ENCODE measurements at regions not wholly inside any gene's neighbourhood (a gene's known extent, or its start where the extent isn't known, plus 50 kb on each side); places are given as distances from the start of the nearest gene placed in this dataset.

DNA sequence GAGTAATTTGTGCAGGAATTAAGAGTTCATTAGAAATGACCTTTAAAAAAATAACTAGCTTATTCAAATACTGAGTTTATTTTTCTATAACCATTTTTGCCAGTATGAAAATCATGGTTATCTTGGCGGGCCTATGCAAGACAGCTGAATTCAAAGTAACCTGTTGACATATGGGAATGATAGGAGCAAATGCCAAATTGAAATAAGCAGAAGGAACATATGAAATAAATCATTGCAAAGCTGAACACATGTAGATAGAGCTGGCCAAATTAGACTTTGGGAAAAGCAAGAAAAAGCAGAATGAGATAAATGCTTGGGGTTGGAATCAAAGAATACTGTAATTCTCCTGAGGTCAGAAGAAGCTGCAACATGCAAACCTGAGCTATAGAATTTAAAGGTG, 372.5 kb downstream of the ADAMTS20 start:
- TF ChIP-seq, protein P1, sequence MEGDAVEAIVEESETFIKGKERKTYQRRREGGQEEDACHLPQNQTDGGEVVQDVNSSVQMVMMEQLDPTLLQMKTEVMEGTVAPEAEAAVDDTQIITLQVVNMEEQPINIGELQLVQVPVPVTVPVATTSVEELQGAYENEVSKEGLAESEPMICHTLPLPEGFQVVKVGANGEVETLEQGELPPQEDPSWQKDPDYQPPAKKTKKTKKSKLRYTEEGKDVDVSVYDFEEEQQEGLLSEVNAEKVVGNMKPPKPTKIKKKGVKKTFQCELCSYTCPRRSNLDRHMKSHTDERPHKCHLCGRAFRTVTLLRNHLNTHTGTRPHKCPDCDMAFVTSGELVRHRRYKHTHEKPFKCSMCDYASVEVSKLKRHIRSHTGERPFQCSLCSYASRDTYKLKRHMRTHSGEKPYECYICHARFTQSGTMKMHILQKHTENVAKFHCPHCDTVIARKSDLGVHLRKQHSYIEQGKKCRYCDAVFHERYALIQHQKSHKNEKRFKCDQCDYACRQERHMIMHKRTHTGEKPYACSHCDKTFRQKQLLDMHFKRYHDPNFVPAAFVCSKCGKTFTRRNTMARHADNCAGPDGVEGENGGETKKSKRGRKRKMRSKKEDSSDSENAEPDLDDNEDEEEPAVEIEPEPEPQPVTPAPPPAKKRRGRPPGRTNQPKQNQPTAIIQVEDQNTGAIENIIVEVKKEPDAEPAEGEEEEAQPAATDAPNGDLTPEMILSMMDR (IDR thresholded peaks at IDR 0.05): no peak
- TF ChIP-seq POLR2A (IDR thresholded peaks at IDR 0.05): no peak

Data from adrenal gland (tissue), 5 donors.